Motor neuron (in vitro differentiated cells): ENCODE measurements at regions not wholly inside any gene's neighbourhood (a gene's known extent, or its start where the extent isn't known, plus 50 kb on each side); places are given as distances from the start of the nearest gene placed in this dataset.
"Not testable (repeated sequence)": the region's sequence is repeated elsewhere in the genome, so short reads cannot be mapped to it uniquely, and the experiment has no call there.

ENCODE experiments used
- ATAC-seq, 8 experiments: fragments of 200-7000 bp; cut with Tn5 transposase; replicated peaks in 6 of 8; 2 replicates each; pipeline ENCODE4 v1.8.0; 2021; ENCODE audit warnings: mild to moderate bottlenecking in 8 of 8, moderate library complexity in 8 of 8
- H3K27ac ChIP-seq, 2 donors: fragments of 250-450 bp; sonication (Bioruptor Pico); 2 replicates each; pipeline ENCODE4 v1.9.0; 2021; ENCODE audit warnings: antibody characterized with exemption in 2 of 2, mild to moderate bottlenecking in 2 of 2, moderate library complexity in 1 of 2
- H3K4me1 ChIP-seq, 2 donors: fragments of 250-450 bp; sonication (Bioruptor Pico); replicated peaks in 1 of 2; 2 replicates each; pipeline ENCODE4 v1.6.1; 2021; ENCODE audit warnings: antibody characterized with exemption in 2 of 2, mild to moderate bottlenecking in 2 of 2, moderate library complexity in 1 of 2
- H3K4me3 ChIP-seq, 5 donors: fragments of 250-450 bp; sonication (Bioruptor Pico); 2 replicates each; pipeline ENCODE4 v1.9.0; 2021; ENCODE audit warnings: antibody characterized with exemption in 5 of 5, mild to moderate bottlenecking in 5 of 5, moderate library complexity in 4 of 5
- WGBS, 10 experiments: fragments of 450-650 bp; shearing (Covaris generic); methylation state at CpG; one replicate each; pipeline ENCODE4 v1.0.0; 2022; 5-methylcytosine and 5-hydroxymethylcytosine counted together
- in situ Hi-C, 9 experiments: fragments of 400-800 bp; cut with MboI; loops; one replicate each; pipeline ENCODE4 v1.15.0; 2021; ENCODE audit warnings: low sequenced_read_pairs in 9 of 9, low pct_unique_long_range_greater_than_20kb in 2 of 9; ENCODE audit not compliant: unreplicated experiment in 9 of 9

DNA sequence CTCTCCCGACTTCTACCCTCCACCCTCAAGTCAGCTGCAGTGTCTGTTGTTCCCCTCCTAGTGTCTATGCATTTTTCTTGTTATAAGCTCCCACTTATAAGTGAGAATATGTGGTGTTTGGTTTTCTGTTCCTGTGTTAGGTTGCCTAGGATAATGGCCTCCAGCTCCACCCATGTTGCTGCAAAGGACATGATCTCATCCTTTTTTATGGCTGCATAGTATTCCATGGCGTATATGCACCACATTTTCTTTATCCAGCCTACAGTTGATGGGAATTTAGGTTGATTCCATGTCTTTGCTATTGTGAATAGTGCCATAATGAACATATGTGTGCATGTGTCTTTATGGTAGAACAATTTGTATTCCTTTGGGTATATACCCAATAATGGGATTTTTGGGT, 80.7 kb downstream of the SPTSSA start:
- H3K4me1 ChIP-seq = peaks cover 6 to 11% of the 10 kb centered on the region in 2 donors
- in situ Hi-C loops, ATAC-seq, H3K27ac ChIP-seq, H3K4me3 ChIP-seq: not testable (repeated sequence)
- whole genome bisulfite sequencing, 10 experiments = 48 to 100% (median 76%) methylated on average over 1 to 2 of the region's 2 CpGs; no CpG with 5 or more reads in 4 of the 10 experiments

DNA sequence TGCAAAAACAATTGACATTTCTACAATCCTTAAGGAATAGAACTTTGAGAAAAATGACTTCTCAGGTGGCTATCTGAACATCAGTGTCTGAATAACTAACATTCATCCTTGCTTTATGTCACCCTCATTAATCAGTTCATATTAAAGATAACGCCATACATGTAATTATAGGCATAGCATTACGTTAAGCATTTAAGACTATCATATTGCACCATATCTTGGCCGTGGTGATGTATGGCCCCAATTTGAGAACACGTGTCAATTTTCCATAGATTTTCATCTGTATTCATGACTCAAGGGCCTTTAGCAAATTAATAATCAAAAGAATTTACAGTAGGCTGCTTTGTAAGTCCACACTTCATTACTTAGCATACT, 81.6 kb downstream of the SPTSSA start:
- WGBS, 10 experiments = 53 to 100% (median 75%) methylated on average over 2 to 4 of the region's 4 CpGs; no CpG with 5 or more reads in 2 of the 10 experiments
- H3K4me3 ChIP-seq = no peak overlapping the region
- in situ Hi-C loops = no loop called here
- H3K27ac ChIP-seq = no peak overlapping the region
- no peak for ATAC-seq
- H3K4me1 ChIP-seq = peaks cover 6 to 11% of the 10 kb centered on the region in 2 donors

DNA sequence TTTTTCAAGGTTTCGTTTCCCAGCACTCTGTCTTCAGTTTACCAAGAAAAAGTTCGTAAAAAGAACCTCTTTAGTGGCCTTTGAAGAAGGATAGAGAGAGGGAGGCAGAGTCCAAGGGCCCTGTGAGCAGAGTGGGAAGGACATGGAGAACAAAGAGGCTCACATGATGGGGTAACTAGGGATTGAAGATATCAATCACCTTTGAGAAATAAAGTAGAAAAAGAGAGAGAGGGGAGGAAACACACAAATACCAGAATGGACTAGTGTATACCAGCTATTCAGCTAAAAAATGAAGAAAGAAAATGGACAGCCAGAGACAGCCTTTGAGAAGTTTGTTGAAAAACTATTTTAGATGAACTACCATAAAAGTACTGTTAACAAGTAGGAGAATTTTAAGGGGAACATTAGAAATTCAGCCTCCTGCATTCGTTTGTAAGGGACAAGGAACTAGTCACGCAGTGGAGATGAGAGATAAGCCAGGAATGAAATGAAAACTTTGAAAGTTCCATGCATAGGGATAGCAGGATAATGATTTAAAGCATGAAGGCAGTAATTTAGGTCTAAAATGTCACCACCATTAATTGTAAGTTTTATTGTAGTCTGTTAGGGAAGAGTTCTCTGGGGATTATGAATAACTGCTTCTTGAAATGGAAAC, 82.1 kb downstream of the SPTSSA start:
- WGBS, 10 experiments = 6 to 81% (median 52%) methylated on average over 2 to 4 of the region's 4 CpGs
- ATAC-seq = peak in 5 of 8 experiments; percentile 45 to 88 (median 55)
- H3K27ac ChIP-seq = peak overlapping the region in 1 of 2 donors; percentile 18
- no peak overlapping the region for H3K4me3 ChIP-seq
- in situ Hi-C loops = no loop called here
- H3K4me1 ChIP-seq = peaks cover 6 to 11% of the 10 kb centered on the region in 2 donors

DNA sequence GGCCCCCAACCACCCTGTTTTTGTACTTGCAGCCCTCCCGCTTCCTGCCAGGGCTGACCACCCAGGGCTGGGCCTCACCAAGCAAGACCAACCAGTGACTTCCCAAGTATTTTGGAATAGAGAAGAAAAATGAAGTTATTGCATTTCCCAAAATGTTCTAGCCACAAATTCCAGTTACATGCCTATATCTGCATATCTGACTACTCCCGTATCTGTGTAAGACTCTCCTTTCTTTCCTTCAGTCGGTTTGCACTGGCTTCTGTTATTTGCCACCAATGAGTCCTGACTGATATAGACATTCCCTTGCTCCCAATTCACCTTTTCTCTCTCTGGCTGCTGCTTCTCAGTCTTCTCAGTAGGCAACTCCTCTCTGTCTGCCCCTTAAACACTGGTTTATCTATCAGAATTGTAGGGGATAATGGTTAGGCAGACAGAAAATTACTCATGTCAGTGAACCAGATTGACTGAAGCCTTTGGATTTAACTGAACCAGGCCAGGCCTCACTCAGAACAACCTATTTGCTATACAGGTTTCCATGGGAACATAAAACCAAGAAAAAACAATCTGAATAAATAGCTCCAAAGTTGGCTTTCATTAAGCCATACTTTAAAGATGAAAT, 85.3 kb downstream of the SPTSSA start:
- 55 to 100% (median 81%) methylated on average over 2 to 3 of the region's 3 CpGs; no CpG with 5 or more reads in 2 of the 10 experiments for WGBS, 10 experiments

DNA sequence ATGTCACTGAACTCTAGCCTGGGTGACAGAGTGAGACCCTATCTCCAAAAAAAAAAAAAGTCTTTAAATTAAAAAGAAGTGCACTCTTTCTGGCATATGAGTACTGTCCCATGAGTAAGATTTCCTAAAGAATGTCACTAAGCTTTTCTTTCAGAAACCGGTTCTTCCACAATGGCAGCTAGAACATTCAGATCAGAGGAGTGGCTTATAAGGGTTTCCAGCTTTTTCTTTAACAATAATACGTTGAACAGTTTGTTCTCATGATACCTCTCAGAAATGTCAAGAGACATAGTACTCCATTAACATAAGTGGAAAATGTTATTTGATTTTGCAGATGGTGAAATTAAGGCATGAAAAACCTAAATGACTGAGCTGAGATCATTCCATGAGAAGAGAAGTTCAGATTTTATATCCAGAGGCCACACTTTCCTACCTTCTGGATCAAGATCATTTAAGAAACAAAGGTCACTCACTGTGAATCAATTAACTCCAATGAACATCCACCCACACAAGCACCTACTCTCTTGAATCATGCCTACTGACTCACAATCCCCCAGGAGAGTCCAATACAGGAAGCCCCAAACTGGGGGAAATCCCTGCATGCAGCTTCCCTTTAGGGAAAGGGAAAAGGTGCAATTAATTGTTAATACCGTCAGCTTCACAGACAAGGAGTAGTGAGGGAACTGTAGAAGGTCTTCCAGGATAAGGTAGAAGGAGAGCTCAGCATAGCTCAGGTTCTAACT, 86.9 kb downstream of the SPTSSA start:
- 49 to 95% (median 83%) methylated on average over 2 to 3 of the region's 3 CpGs; no CpG with 5 or more reads in 2 of the 10 experiments for WGBS, 10 experiments
- in situ Hi-C loops = no loop called here

More for the DNA sequence above, 85.3 kb downstream of the SPTSSA start:
- Histone ChIP-seq H3K4me1 (peaks cover 6 to 11% of the 10 kb centered on the region in 2 donors), H3K27ac (no peak overlapping the region), H3K4me3 (no peak overlapping the region)
- ATAC-seq = peak in 2 of 8 experiments; percentile 78 to 88
- in situ Hi-C loops = no loop called here

DNA sequence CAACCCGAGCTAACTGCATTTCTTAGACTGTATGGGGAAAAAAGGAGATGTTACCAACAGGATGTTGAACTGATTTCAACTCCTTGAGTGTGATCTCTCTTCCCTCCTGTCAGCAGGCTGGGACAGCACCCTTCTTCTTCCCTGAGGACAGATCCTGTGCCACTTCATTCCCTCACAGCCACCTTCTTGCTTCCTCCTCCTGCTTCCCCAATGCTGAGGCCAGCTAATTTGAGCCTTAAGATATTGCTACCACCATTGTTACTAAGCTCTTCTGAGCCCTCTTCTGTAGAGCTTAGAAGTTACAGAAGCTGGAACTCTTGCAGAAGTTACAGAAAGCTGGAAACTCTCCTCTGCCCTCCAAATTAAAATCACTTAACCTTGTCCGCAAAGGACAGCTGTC, 88.8 kb downstream of the SPTSSA start:
- H3K4me1 ChIP-seq = no peaks in the 10 kb centered on the region
- WGBS, 10 experiments = 0 to 83% (median 43%) methylated on average over 1 to 2 of the region's 2 CpGs; no CpG with 5 or more reads in 5 of the 10 experiments
- in situ Hi-C loops = no loop called here
- ATAC-seq = no peak
- H3K4me3 ChIP-seq = no peak overlapping the region
- no peak overlapping the region for H3K27ac ChIP-seq

More for the DNA sequence above, 86.9 kb downstream of the SPTSSA start:
- no peak for ATAC-seq
- Histone ChIP-seq H3K27ac (no peak overlapping the region), H3K4me3 (no peak overlapping the region), H3K4me1 (peaks cover 6 to 10% of the 10 kb centered on the region in 2 donors)

DNA sequence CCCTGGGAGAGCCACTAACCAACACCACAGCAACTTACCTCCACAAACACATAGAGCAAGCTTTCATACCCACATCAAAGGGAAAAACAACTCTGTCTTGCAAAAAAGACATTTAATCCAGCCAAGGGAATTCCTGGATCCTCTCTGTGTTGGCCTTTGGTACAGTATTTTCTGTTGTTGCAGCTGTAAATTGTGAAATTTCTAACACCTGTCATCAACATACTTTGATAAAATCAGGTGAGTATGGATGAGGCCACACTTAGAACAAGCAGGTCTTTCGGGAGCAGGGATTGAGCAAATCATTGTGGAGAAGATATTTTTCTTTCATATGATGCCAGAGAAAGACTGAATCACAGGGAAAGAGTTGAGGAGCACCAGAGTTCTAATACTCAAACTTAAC, 89.3 kb downstream of the SPTSSA start:
- Histone ChIP-seq H3K4me1 (no peaks in the 10 kb centered on the region), H3K4me3 (no peak overlapping the region), H3K27ac (no peak overlapping the region)
- 17 to 100% (median 82%) methylated on average over 1 of the region's 1 CpG; no CpG with 5 or more reads in 4 of the 10 experiments for WGBS, 10 experiments
- in situ Hi-C loops = no loop called here
- ATAC-seq = no peak

DNA sequence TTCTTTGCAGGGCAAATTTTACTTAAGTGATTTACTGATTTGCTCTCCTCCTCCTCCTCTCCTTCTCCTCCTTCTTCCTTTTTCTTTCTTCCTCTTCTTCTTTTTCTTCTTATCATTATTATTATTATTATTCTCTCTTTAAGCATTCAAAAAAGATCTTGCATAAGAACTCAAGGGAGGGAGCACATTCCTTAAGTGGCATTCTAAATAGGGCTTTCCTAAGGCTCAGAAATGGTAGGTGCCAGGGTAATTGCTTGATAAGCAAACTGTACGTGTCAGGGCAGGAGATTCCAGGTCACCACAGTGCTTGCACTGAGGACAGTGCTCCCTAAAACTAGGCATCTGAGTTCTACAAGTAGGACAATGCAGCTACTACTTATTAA, 92.4 kb downstream of the SPTSSA start:
- 11 to 100% (median 75%) methylated on average over 1 of the region's 1 CpG; no CpG with 5 or more reads in 1 of the 10 experiments for WGBS, 10 experiments
- H3K27ac ChIP-seq = no peak overlapping the region
- no peaks in the 10 kb centered on the region for H3K4me1 ChIP-seq
- in situ Hi-C loops = no loop called here
- no peak overlapping the region for H3K4me3 ChIP-seq
- ATAC-seq = no peak

DNA sequence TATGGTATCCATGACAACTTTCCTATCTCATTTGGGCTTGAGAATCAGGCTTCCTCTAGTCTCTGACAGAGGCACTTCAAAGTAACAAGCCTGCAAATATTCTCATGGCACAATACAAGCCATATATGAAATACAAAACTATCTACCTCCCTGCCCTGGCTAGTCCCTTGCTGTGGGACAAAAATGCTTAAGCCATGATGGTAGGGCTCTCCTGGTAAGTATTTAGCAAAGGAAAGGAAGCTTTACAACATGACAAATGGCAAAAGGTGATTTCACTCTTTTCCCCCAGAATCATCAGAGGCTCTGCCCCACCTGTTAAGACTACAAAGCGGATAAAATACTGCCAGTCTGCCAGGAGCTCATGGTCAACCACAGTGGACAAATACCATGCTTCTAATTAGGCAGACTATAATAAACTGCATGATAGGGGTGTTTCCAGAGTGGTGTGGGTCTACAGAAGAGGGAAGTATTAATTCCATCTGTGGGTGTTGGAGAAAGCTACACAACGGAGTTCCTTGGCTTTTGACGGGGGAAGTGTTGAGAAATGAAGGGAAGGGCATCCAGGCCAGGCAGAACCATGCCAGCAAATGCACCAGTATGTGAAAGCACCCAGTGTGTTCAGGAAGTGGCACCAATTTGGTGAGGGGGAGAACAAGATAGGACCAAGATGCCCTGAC, 92.9 kb downstream of the SPTSSA start:
- Histone ChIP-seq H3K27ac (no peak overlapping the region), H3K4me1 (no peaks in the 10 kb centered on the region), H3K4me3 (no peak overlapping the region)
- 0 to 100% (median 93%) methylated on average over 1 to 3 of the region's 3 CpGs; no CpG with 5 or more reads in 5 of the 10 experiments for WGBS, 10 experiments
- in situ Hi-C loops = no loop called here
- ATAC-seq = peak in 1 of 8 experiments; percentile 23

DNA sequence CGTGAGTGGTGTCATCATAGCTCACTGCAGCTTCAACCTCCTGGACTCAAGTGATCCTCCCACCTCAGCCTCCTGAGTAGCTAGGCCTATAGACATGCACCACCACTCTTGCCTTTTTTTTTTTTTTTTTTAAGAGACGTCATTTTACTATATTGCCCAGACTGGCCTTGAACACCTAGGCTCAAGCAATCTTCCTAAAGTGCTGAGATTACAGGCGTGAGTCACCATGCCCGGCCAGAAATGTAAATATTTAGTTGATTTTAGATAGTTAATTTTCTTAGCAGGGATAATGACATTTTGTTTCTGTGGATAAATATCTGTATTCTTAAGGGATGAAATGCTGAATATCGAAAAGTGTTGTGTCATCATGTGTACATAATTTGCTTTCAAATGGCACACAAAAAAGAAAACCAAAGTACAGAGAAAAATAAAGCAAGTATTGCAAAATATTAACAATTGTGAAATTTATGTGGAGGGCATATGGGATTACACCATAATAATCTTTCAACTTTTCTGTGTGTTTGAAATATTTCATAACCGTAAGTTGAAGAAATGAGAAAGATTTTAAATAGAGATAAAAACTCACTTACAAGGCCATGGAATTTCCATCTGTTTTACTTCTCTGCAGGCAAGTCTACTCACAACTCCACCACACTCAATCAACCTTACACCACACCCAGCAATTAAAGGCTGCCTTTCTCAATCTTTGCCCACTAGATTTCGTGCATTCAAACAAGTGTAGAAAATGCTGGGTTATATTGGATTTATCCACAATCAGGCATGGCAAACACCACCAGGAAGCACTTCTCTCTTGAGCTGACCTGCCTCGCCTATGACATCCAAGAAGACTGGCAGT, 93.7 kb downstream of the SPTSSA start:
- Histone ChIP-seq H3K4me1 (no peaks in the 10 kb centered on the region), H3K4me3 (no peak overlapping the region), H3K27ac (no peak overlapping the region)
- in situ Hi-C loops = no loop called here
- ATAC-seq = peak in 3 of 8 experiments; percentile 66 to 88 (median 81)
- 11 to 91% (median 67%) methylated on average over 1 to 8 of the region's 8 CpGs for WGBS, 10 experiments

DNA sequence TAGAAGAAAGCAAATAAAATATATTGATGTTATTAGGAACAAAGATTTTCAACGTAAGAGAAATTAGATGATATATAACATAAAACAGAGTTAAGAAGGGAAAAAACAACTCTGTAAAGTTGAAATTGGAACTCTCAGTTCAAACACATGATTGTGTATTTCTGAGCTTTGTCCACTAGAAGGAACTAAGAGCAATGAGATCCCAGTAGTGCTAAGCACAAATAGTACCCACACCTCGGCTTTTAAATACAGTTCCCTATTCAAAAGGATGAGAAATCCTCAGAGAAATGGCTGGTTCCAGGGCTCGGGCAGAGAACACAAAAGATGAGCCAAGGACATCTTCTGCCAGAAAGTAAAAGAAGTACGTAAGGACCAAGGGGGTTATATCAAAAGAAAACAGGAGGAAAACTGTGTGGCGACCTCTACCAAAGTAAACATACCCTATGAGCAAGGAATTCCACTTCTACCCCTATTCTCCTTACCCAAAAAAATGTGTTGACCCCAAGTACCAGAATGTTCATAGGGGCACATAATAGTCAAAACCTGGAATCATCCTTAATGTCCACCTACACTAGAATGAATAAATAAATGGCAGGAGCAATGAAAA, 96.6 kb downstream of the SPTSSA start:
- peaks cover 3 to 5% of the 10 kb centered on the region in 2 donors for H3K4me1 ChIP-seq
- in situ Hi-C loops = no loop called here
- peak in 2 of 8 experiments; percentile 53 to 55 for ATAC-seq
- H3K27ac ChIP-seq = no peak overlapping the region
- 33 to 86% (median 68%) methylated on average over 1 to 5 of the region's 5 CpGs for WGBS, 10 experiments
- H3K4me3 ChIP-seq = no peak overlapping the region

DNA sequence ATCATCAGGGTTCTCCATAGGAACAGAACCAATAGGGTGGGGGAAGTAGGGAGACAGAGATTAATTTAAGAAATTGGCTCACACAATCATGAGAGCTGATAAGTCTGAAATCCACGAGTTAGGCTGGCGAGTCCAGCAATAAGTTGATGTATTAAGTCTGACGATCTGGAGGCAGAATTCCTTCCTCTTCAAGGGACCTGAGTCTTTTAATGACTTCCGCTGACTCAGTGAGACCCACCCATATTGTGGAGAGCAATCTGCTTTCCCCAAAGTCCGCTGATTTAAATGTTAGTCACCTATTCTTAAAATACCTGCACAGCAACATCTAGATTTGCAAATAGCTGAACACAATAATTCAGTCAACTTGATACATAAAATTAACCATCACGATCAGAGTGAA, 97.8 kb downstream of the SPTSSA start:
- in situ Hi-C loops = no loop called here
- H3K4me1 ChIP-seq = peaks cover 5% of the 10 kb centered on the region in 2 donors
- WGBS, 10 experiments = 29 to 90% (median 79%) methylated on average over 3 to 6 of the region's 6 CpGs; no CpG with 5 or more reads in 1 of the 10 experiments

More for the DNA sequence above, 97.8 kb downstream of the SPTSSA start:
- ATAC-seq = no peak
- H3K27ac ChIP-seq = no peak overlapping the region
- no peak overlapping the region for H3K4me3 ChIP-seq
